22Rv1 (cell line): ENCODE measurements at regions not wholly inside any gene's neighbourhood (a gene's known extent, or its start where the extent isn't known, plus 50 kb on each side); places are given as distances from the start of the nearest gene placed in this dataset.

Experiments used
- H3K27ac ChIP-seq: fragments of 450-650 bp; 2 replicates; pipeline ENCODE4 v1.5.1; 2017
- CTCF ChIP-seq: fragments of 450-650 bp; IDR thresholded peaks from 2 replicates; pipeline ENCODE4 v1.5.1; 2017; ENCODE audit warnings: mild to moderate bottlenecking
- ZFX ChIP-seq: fragments of 450-650 bp; IDR thresholded peaks from 2 replicates; pipeline ENCODE4 v1.6.1; 2017; ENCODE audit warnings: antibody characterized with exemption, borderline replicate concordance

- no peak for TF ChIP-seq CTCF
- H3K27ac ChIP-seq: no peak overlapping the region
These were observed 838.5 kb downstream of the IGSF11 start for GRCh38 chr3:118196183-118196582.

- no peak overlapping the region for H3K27ac ChIP-seq
- TF ChIP-seq CTCF: no peak
- no peak for TF ChIP-seq ZFX
These were observed 835.6 kb downstream of the IGSF11 start for GRCh38 chr3:118199044-118199443.

GRCh38 chr3:118204052-118204656 lies 830.5 kb downstream of the IGSF11 start:
- H3K27ac ChIP-seq: no peak overlapping the region
- no peak for TF ChIP-seq CTCF
- TF ChIP-seq ZFX: no peak

GRCh38 chr3:118207271-118207670 lies 827.4 kb downstream of the IGSF11 start:
- no peak for TF ChIP-seq ZFX
- no peak for TF ChIP-seq CTCF

GRCh38 chr3:118208642-118209041 lies 826.0 kb downstream of the IGSF11 start:
- TF ChIP-seq CTCF: no peak
- no peak for TF ChIP-seq ZFX
- H3K27ac ChIP-seq: no peak overlapping the region

More at GRCh38 chr3:118207271-118207670, 827.4 kb downstream of the IGSF11 start:
- H3K27ac ChIP-seq: no peak overlapping the region

- H3K27ac ChIP-seq: no peak overlapping the region
- TF ChIP-seq ZFX: no peak
- TF ChIP-seq CTCF: no peak
These were observed 820.8 kb downstream of the IGSF11 start for GRCh38 chr3:118213892-118214291.

GRCh38 chr3:118226206-118226605 lies 808.4 kb downstream of the IGSF11 start:
- H3K27ac ChIP-seq: no peak overlapping the region
- TF ChIP-seq CTCF (no peak), ZFX (no peak)
